Lower leg skin (tissue), 4 donors: ENCODE measurements at regions not wholly inside any gene's neighbourhood (a gene's known extent, or its start where the extent isn't known, plus 50 kb on each side); places are given as distances from the start of the nearest gene placed in this dataset.

ENCODE experiments used
- DNase-seq, 2 donors: peaks; one replicate each; pipeline ENCODE4 v3.0.0-alpha.2; 2019; ENCODE audit warnings: low spot score in 2 of 2
- H3K4me3 ChIP-seq: fragments of 200-600 bp; sonication (generic); 2 replicates; pipeline ENCODE4 v1.5.1; 2017; ENCODE audit warnings: mild to moderate bottlenecking, low read depth; ENCODE audit not compliant: poor library complexity, severe bottlenecking
- POLR2A ChIP-seq, 2 donors: fragments of 450-650 bp; IDR thresholded peaks; one replicate each; pipeline ENCODE4 v1.6.1; 2016 to 2017; ENCODE audit warnings: antibody characterized with exemption in 2 of 2, mild to moderate bottlenecking in 1 of 2, moderate library complexity in 1 of 2
- WGBS, 2 donors: methylation state at CpG; one replicate each; pipeline ENCODE4 v1.1.5; 2018; 5-methylcytosine and 5-hydroxymethylcytosine counted together
- intact Hi-C: fragments of 100-400 bp; cut with DNase I; formaldehyde crosslinking; loops from one replicate; pipeline ENCODE4 v1.15.0; 2023; ENCODE audit warnings: low total_unique reads
- TF ChIP-seq, protein P1 (sequence below), 3 donors: fragments of 450-650 bp; IDR thresholded peaks; one replicate each; pipeline ENCODE4 v1.5.1; 2016; ENCODE audit warnings: antibody characterized with exemption in 3 of 3, mild to moderate bottlenecking in 3 of 3, moderate library complexity in 2 of 3

DNA sequence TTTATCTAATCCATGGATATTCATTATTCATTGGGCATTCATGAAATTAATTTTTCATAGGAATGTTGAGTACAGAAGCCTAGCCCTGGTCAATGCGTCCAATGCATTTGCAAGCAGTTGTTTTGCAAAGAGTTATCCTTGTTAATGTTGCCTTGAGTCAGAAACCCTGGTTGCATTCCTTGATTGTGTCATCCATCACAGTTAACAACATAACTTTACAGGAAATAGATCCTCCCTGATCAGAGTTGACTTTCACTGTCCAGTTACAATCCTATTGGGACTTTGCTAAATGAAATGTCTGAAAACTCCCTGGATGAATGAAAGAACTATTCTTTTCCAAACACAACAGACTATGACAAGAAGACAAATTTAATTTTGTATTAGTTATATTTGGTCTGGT lies 924.3 kb upstream of the SLIT2 start:
- no peak for DNase-seq
- TF ChIP-seq, protein P1, sequence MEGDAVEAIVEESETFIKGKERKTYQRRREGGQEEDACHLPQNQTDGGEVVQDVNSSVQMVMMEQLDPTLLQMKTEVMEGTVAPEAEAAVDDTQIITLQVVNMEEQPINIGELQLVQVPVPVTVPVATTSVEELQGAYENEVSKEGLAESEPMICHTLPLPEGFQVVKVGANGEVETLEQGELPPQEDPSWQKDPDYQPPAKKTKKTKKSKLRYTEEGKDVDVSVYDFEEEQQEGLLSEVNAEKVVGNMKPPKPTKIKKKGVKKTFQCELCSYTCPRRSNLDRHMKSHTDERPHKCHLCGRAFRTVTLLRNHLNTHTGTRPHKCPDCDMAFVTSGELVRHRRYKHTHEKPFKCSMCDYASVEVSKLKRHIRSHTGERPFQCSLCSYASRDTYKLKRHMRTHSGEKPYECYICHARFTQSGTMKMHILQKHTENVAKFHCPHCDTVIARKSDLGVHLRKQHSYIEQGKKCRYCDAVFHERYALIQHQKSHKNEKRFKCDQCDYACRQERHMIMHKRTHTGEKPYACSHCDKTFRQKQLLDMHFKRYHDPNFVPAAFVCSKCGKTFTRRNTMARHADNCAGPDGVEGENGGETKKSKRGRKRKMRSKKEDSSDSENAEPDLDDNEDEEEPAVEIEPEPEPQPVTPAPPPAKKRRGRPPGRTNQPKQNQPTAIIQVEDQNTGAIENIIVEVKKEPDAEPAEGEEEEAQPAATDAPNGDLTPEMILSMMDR (IDR thresholded peaks at IDR 0.05): no peak
- TF ChIP-seq POLR2A (IDR thresholded peaks at IDR 0.05): no peak
- H3K4me3 ChIP-seq: no peak overlapping the region
- intact Hi-C loops: no loop called here
- 70% methylated on average over 1 of the region's 1 CpG for WGBS, 2 donors

DNA sequence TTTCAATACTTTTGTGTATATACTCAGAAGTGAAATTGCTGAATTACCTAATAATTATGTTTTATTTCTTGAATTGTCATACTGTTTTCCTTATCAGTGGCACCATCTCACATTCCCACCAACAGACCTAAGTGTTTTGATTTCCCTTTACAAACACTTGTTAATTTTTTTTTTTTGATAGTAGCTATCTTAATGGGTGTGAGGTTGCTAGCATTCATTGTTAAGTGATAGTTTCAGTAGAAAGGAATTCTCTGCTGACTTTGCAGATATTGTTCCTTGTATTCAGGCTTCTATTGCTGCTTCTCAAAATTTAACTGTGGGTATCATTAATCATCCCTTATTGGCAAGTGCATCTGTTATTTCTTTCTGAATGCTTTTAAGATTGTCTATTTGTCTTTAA lies 927.5 kb upstream of the SLIT2 start:
- no peak overlapping the region for H3K4me3 ChIP-seq
- no peak for DNase-seq
- TF ChIP-seq POLR2A (IDR thresholded peaks at IDR 0.05): no peak
- TF ChIP-seq, protein P1 (IDR thresholded peaks at IDR 0.05): no peak
- intact Hi-C loops: no loop called here

DNA sequence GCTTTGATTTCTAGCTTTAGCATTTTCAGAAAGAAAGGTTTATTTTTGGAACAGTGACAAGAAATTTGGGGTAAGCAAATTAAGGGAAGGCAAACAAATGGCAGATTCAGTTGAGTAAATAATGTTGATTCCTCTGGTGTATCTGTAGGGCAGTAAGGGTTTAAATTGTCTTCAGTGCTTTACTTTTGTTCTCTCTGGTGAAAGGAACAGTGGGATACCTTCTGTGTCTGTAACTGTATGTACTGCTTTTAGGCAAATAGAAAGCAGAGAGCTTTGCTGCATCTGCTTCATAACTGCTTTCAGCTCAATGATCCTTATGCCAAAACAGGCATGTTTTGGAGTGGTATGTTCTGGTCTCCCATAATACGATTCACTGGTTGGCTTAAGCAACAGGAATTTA lies 932.1 kb upstream of the SLIT2 start:
- no peak for DNase-seq
- intact Hi-C loops: no loop called here
- 50 to 64% methylated on average over 1 of the region's 1 CpG for WGBS, 2 donors
- TF ChIP-seq, protein P1 (IDR thresholded peaks at IDR 0.05): no peak
- no peak for TF ChIP-seq POLR2A (IDR thresholded peaks at IDR 0.05)
- no peak overlapping the region for H3K4me3 ChIP-seq

DNA sequence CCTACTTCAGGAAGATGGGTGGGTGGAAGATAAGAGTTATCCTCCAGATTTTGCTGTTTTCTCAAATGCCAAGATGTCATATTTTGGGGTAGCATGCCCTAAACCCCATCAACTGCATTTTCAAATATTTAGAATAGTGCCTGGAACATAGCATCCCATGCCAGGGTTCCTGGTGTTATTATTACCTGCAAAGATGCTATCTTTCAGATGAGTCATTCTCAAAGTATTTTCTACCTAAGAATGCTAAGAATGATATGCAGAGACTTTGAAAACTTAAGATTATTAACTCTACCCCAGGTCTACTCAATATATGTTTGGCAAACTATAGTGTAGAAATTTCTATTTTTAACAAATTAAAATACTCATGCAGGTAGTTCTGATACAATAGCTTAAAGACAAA lies 934.3 kb upstream of the SLIT2 start:
- intact Hi-C loops: no loop called here
- no peak for DNase-seq
- TF ChIP-seq POLR2A (IDR thresholded peaks at IDR 0.05): no peak
- TF ChIP-seq, protein P1 (IDR thresholded peaks at IDR 0.05): no peak
- no peak overlapping the region for H3K4me3 ChIP-seq

DNA sequence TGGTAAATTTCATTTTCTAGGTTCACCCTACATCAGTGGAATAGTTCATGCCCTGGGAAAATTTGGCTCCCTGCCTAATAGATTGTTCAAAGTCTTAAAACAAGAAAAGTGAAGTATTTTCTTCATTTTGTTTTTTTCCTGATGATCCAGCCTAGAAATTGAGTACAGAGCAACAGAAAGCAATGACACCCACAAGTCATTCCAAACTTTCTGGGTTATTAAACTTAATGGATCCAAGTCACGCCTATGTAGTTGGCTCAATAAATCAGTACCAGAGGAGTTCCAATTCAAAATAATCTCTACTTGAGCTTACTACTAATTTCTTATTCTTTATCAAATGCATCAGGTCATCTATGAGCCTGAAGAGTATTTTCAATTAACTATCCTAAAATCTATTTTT lies 937.6 kb upstream of the SLIT2 start:
- TF ChIP-seq POLR2A (IDR thresholded peaks at IDR 0.05): no peak
- whole genome bisulfite sequencing, 2 donors: 22 to 40% methylated on average over 1 of the region's 1 CpG
- intact Hi-C loops: no loop called here
- DNase-seq: no peak
- no peak overlapping the region for H3K4me3 ChIP-seq

DNA sequence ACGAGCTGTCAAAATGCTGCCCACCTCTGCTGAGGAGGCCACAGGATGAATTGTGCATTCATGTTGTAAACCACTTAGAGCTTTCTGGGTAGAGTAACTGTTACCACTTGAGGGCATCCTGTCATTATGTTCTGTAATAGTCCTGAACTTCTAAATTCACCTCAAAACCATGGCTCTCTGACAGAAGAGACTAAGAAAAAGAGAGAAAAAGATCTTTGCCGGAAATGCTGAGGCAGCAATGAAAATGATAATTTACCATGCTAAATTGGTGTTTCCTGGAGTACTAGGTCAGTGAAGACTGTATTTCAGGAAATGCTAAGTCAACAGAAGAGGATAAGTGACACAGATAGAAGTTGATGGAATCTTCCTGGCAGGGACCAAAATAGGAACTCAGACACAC lies 942.3 kb upstream of the SLIT2 start:
- no peak for DNase-seq
- WGBS, 2 donors: 40 to 45% methylated on average over 2 of the region's 2 CpGs
- TF ChIP-seq POLR2A (IDR thresholded peaks at IDR 0.05): no peak
- TF ChIP-seq, protein P1 (IDR thresholded peaks at IDR 0.05): no peak

More for the DNA sequence above, 942.3 kb upstream of the SLIT2 start:
- intact Hi-C loops: no loop called here
- H3K4me3 ChIP-seq: no peak overlapping the region
